HFFc6 (cell line): ENCODE measurements at regions not wholly inside any gene's neighbourhood (a gene's known extent, or its start where the extent isn't known, plus 50 kb on each side); places are given as distances from the start of the nearest gene placed in this dataset.

Experiments used
- DNase-seq: peaks from one replicate; pipeline ENCODE4 v3.0.0-alpha.2; 2018
- H3K27ac Mint-ChIP-seq: 2 replicates; pipeline ENCODE4 v1.8.0; 2020; ENCODE audit warnings: mild to moderate bottlenecking, mixed read lengths
- H3K27me3 Mint-ChIP-seq: 2 replicates; pipeline ENCODE4 v1.8.0; 2021; ENCODE audit warnings: mild to moderate bottlenecking, moderate library complexity, mixed read lengths; ENCODE audit not compliant: insufficient read depth
- H3K36me3 Mint-ChIP-seq: 2 replicates; pipeline ENCODE4 v1.8.0; 2021; ENCODE audit warnings: low read depth, mixed read lengths
- H3K4me1 Mint-ChIP-seq: 2 replicates; pipeline ENCODE4 v1.8.0; 2020; ENCODE audit warnings: low read depth, mixed read lengths
- H3K4me3 Mint-ChIP-seq: 2 replicates; pipeline ENCODE4 v1.8.0; 2020; ENCODE audit warnings: mild to moderate bottlenecking, moderate library complexity, mixed read lengths
- H3K9me3 Mint-ChIP-seq: 2 replicates; pipeline ENCODE4 v1.8.0; 2020; ENCODE audit warnings: mild to moderate bottlenecking, mixed read lengths
- TF ChIP-seq, protein P1 (sequence below): fragments of 200-600 bp; sonication (generic); IDR thresholded peaks from 2 replicates; pipeline ENCODE4 v1.5.0; 2021; ENCODE audit warnings: antibody characterized with exemption, mild to moderate bottlenecking

GRCh38 chr7:34330308-34330707 lies 327.7 kb upstream of the NPSR1 start:
- no peaks in the 10 kb centered on the region for H3K9me3 Mint-ChIP-seq
- H3K4me3 Mint-ChIP-seq = no peak overlapping the region
- H3K4me1 Mint-ChIP-seq = peaks cover 9% of the 10 kb centered on the region
- no peaks in the 10 kb centered on the region for H3K27me3 Mint-ChIP-seq
- no peaks in the 10 kb centered on the region for H3K36me3 Mint-ChIP-seq
- DNase-seq = no peak
- TF ChIP-seq, protein P1, sequence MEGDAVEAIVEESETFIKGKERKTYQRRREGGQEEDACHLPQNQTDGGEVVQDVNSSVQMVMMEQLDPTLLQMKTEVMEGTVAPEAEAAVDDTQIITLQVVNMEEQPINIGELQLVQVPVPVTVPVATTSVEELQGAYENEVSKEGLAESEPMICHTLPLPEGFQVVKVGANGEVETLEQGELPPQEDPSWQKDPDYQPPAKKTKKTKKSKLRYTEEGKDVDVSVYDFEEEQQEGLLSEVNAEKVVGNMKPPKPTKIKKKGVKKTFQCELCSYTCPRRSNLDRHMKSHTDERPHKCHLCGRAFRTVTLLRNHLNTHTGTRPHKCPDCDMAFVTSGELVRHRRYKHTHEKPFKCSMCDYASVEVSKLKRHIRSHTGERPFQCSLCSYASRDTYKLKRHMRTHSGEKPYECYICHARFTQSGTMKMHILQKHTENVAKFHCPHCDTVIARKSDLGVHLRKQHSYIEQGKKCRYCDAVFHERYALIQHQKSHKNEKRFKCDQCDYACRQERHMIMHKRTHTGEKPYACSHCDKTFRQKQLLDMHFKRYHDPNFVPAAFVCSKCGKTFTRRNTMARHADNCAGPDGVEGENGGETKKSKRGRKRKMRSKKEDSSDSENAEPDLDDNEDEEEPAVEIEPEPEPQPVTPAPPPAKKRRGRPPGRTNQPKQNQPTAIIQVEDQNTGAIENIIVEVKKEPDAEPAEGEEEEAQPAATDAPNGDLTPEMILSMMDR = no peak
- no peak overlapping the region for H3K27ac Mint-ChIP-seq

- H3K36me3 Mint-ChIP-seq = no peaks in the 10 kb centered on the region
- H3K9me3 Mint-ChIP-seq = no peaks in the 10 kb centered on the region
- H3K4me3 Mint-ChIP-seq = no peak overlapping the region
- TF ChIP-seq, protein P1 = no peak
- H3K27me3 Mint-ChIP-seq = no peaks in the 10 kb centered on the region
- no peak for DNase-seq
- H3K27ac Mint-ChIP-seq = no peak overlapping the region
- peaks cover 7% of the 10 kb centered on the region; the same call in 1 of the 2 replicates for H3K4me1 Mint-ChIP-seq
Observed at GRCh38 chr7:34331102-34331501, 326.9 kb upstream of the NPSR1 start.

- Mint-ChIP-seq H3K4me1 (peaks cover 8% of the 10 kb centered on the region), H3K27me3 (no peaks in the 10 kb centered on the region), H3K36me3 (peaks cover under 1% of the 10 kb centered on the region; the same call in 1 of the 2 replicates)
Observed at GRCh38 chr7:34332006-34332405, 326.0 kb upstream of the NPSR1 start.

DNA sequence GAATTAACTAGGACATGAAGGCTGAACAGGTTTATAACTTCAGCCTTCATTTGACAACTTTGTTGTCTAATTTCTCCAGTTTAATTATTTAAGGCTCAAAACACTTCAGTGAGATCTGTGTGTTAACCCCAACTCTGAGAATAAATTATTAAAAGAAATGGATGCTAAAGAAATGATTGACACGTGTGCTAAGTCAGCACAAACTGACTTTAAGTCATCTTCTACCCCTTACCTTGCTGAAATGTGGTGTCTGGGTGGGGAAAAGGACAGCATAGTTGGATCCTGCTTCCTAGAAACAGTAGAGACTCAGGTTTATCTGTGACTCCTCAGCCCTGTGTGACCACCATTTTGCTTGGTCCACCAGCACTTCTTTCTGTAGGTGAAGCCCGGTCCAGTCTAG lies 324.8 kb upstream of the NPSR1 start:
- no peak for DNase-seq
- Mint-ChIP-seq H3K4me1 (peaks cover 14% of the 10 kb centered on the region), H3K36me3 (peaks cover 6% of the 10 kb centered on the region; the same call in 1 of the 2 replicates), H3K4me3 (no peak overlapping the region), H3K27me3 (no peaks in the 10 kb centered on the region), H3K27ac (no peak overlapping the region), H3K9me3 (peaks cover 13% of the 10 kb centered on the region)
- TF ChIP-seq, protein P1 = no peak

More at GRCh38 chr7:34332006-34332405, 326.0 kb upstream of the NPSR1 start:
- Mint-ChIP-seq H3K9me3 (peaks cover 1% of the 10 kb centered on the region), H3K4me3 (no peak overlapping the region), H3K27ac (no peak overlapping the region)
- DNase-seq = no peak
- TF ChIP-seq, protein P1 = no peak

- no peaks in the 10 kb centered on the region; the same call in 1 of the 2 replicates for H3K27me3 Mint-ChIP-seq
- no peak for DNase-seq
- H3K4me3 Mint-ChIP-seq = no peak overlapping the region
- peaks cover 19% of the 10 kb centered on the region for H3K9me3 Mint-ChIP-seq
- H3K27ac Mint-ChIP-seq = no peak overlapping the region
- peaks cover 11% of the 10 kb centered on the region; the same call in 1 of the 2 replicates for H3K36me3 Mint-ChIP-seq
- H3K4me1 Mint-ChIP-seq = peaks cover 21% of the 10 kb centered on the region
- TF ChIP-seq, protein P1 = no peak
Observed at GRCh38 chr7:34333925-34334324, 324.1 kb upstream of the NPSR1 start.

DNA sequence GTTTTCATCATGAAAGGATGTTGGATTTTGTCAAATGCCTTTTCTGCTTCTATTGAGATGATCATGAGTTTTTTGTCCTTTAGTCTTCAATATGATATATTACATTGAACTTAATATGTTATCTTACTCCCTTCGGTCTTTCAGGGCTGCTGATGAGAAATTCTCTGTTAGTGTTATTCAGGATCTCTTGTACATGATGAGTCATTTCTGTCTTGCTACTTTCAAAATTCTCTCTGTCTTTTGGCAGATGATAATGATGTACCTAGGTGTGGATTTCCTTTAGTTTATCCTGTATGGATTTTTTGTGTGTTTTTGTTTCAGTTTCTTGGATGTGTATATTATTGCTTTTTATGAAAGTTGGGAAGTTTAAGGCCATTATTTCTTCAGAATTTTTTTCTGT lies 320.9 kb upstream of the NPSR1 start:
- H3K4me3 Mint-ChIP-seq = no peak overlapping the region
- H3K27me3 Mint-ChIP-seq = peaks cover 4% of the 10 kb centered on the region
- no peak for DNase-seq
- H3K9me3 Mint-ChIP-seq = peaks cover 24% of the 10 kb centered on the region
- peaks cover 46% of the 10 kb centered on the region for H3K4me1 Mint-ChIP-seq
- peaks cover 16% of the 10 kb centered on the region; the same call in 1 of the 2 replicates for H3K36me3 Mint-ChIP-seq
- H3K27ac Mint-ChIP-seq = no peak overlapping the region
- TF ChIP-seq, protein P1 = no peak
